Panc1 (cell line): ENCODE measurements at regions not wholly inside any gene's neighbourhood (a gene's known extent, or its start where the extent isn't known, plus 50 kb on each side); places are given as distances from the start of the nearest gene placed in this dataset.

Source experiments
- TCF7L2 ChIP-seq: IDR thresholded peaks from 2 replicates; pipeline ENCODE4 v1.6.1; 2011; ENCODE audit warnings: mild to moderate bottlenecking, low read depth, low read length, inconsistent platforms
- TF ChIP-seq, protein P1 (sequence below): fragments of 450-650 bp; IDR thresholded peaks from 2 replicates; pipeline ENCODE4 v1.5.1; 2017; ENCODE audit warnings: mild to moderate bottlenecking
- TF ChIP-seq, protein P2 (sequence below), 2 experiments: IDR thresholded peaks; 2 replicates each; pipeline ENCODE4 v1.6.1; 2011 to 2012; ENCODE audit warnings: low read depth in 2 of 2, control low read depth in 1 of 2, low read length in 1 of 2, mild to moderate bottlenecking in 1 of 2, moderate library complexity in 1 of 2; ENCODE audit not compliant: insufficient read depth in 1 of 2

DNA sequence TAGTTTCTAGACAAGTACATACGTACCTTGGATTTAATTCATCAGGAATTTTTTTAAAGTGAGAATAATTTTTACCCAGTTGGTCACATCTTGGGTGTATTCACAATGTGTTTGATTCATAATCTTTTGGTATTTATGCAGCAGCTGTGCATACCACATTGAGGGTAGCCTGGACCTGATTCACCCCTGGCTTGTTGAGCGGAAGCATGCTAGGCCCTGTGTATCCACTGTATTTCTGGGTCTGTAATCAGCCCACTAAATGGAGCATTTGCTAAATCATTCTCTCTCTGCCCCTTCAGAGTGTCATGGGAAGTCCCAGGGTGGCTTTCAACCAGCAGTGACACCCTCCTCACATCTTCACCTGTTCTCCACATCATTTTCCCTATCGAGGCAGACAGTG, 203.8 kb upstream of the RGS6 start:
- TF ChIP-seq, protein P1, sequence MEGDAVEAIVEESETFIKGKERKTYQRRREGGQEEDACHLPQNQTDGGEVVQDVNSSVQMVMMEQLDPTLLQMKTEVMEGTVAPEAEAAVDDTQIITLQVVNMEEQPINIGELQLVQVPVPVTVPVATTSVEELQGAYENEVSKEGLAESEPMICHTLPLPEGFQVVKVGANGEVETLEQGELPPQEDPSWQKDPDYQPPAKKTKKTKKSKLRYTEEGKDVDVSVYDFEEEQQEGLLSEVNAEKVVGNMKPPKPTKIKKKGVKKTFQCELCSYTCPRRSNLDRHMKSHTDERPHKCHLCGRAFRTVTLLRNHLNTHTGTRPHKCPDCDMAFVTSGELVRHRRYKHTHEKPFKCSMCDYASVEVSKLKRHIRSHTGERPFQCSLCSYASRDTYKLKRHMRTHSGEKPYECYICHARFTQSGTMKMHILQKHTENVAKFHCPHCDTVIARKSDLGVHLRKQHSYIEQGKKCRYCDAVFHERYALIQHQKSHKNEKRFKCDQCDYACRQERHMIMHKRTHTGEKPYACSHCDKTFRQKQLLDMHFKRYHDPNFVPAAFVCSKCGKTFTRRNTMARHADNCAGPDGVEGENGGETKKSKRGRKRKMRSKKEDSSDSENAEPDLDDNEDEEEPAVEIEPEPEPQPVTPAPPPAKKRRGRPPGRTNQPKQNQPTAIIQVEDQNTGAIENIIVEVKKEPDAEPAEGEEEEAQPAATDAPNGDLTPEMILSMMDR = no peak
- no peak for TF ChIP-seq TCF7L2
- TF ChIP-seq, protein P2, sequence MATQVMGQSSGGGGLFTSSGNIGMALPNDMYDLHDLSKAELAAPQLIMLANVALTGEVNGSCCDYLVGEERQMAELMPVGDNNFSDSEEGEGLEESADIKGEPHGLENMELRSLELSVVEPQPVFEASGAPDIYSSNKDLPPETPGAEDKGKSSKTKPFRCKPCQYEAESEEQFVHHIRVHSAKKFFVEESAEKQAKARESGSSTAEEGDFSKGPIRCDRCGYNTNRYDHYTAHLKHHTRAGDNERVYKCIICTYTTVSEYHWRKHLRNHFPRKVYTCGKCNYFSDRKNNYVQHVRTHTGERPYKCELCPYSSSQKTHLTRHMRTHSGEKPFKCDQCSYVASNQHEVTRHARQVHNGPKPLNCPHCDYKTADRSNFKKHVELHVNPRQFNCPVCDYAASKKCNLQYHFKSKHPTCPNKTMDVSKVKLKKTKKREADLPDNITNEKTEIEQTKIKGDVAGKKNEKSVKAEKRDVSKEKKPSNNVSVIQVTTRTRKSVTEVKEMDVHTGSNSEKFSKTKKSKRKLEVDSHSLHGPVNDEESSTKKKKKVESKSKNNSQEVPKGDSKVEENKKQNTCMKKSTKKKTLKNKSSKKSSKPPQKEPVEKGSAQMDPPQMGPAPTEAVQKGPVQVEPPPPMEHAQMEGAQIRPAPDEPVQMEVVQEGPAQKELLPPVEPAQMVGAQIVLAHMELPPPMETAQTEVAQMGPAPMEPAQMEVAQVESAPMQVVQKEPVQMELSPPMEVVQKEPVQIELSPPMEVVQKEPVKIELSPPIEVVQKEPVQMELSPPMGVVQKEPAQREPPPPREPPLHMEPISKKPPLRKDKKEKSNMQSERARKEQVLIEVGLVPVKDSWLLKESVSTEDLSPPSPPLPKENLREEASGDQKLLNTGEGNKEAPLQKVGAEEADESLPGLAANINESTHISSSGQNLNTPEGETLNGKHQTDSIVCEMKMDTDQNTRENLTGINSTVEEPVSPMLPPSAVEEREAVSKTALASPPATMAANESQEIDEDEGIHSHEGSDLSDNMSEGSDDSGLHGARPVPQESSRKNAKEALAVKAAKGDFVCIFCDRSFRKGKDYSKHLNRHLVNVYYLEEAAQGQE (IDR thresholded peaks at IDR 0.05; ENCODE audit: insufficient read depth in 1 of 2, low read depth in 2 of 2, low read length in 1 of 2) = no peak
